ENCODE measurements at regions not wholly inside any gene's neighbourhood (a gene's known extent, or its start where the extent isn't known, plus 50 kb on each side); places are given as distances from the start of the nearest gene placed in this dataset.

GRCh38 chr2:187171318-187171717 is 276.7 kb downstream of the CALCRL start:
- no peak for TF ChIP-seq CTCF (IDR thresholded peaks at IDR 0.05)
- no peak for TF ChIP-seq POLR2AphosphoS5 (IDR thresholded peaks at IDR 0.05)
- TF ChIP-seq POLR2A (IDR thresholded peaks at IDR 0.05): no peak
- TF ChIP-seq EP300 (IDR thresholded peaks at IDR 0.05): no peak

Data from upper lobe of left lung (tissue), 4 donors.